ENCODE measurements at regions not wholly inside any gene's neighbourhood (a gene's known extent, or its start where the extent isn't known, plus 50 kb on each side); places are given as distances from the start of the nearest gene placed in this dataset.

DNA sequence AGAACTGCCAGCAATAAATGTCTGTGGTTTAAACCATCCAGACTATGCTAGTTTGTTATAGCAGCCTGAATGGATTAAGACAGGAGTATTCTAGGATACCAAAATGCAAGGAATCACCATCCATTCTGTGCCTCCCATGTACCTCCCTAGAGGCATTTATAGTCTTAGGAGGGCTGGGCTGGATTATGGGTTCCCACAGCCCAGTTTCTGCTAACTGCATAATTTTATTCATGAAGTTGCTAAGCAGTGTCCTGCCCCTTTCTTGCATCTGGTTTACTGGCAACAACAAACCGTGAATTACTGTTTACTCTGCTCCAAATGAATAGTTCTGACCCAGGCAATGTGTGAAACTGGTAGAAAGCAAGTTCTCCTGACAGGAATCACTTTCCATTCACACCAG, 67.1 kb upstream of the PRKX start:
- no peaks in the 10 kb centered on the region for H3K4me1 Mint-ChIP-seq (ENCODE audit: low read depth, unreplicated experiment)
- no TSS peak for BruUV-seq (replicated peaks)
- H3K4me1 ChIP-seq, result no peaks in the 10 kb centered on the region
- intact Hi-C loops (cut with micrococcal nuclease; ENCODE audit: unreplicated experiment), result no loop called here
- DNase-seq, result no peak
- H3K27me3 ChIP-seq (replicated peaks; ENCODE audit: control insufficient read depth, insufficient read depth, low read length), result no peaks in the 10 kb centered on the region
- ChIA-PET POLR2A (no interaction called here), CTCF (no interaction called here)
- no peaks in the 10 kb centered on the region for H3K27me3 Mint-ChIP-seq (ENCODE audit: insufficient read depth, unreplicated experiment)
- H3K4me3 ChIP-seq (ENCODE audit: low read depth, low read length), result no peak overlapping the region
- H3K36me3 Mint-ChIP-seq (ENCODE audit: insufficient read depth, unreplicated experiment), result no peaks in the 10 kb centered on the region
- TF ChIP-seq, protein P1, sequence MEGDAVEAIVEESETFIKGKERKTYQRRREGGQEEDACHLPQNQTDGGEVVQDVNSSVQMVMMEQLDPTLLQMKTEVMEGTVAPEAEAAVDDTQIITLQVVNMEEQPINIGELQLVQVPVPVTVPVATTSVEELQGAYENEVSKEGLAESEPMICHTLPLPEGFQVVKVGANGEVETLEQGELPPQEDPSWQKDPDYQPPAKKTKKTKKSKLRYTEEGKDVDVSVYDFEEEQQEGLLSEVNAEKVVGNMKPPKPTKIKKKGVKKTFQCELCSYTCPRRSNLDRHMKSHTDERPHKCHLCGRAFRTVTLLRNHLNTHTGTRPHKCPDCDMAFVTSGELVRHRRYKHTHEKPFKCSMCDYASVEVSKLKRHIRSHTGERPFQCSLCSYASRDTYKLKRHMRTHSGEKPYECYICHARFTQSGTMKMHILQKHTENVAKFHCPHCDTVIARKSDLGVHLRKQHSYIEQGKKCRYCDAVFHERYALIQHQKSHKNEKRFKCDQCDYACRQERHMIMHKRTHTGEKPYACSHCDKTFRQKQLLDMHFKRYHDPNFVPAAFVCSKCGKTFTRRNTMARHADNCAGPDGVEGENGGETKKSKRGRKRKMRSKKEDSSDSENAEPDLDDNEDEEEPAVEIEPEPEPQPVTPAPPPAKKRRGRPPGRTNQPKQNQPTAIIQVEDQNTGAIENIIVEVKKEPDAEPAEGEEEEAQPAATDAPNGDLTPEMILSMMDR (IDR thresholded peaks at IDR 0.05; ENCODE audit: insufficient read depth in 1 of 2, low read depth in 1 of 2, low read length in 1 of 2, severe bottlenecking in 1 of 2, unreplicated experiment in 1 of 2), result no peak
- no peak overlapping the region for H3K27ac Mint-ChIP-seq (ENCODE audit: unreplicated experiment)
- no peak overlapping the region for H3K4me3 Mint-ChIP-seq (ENCODE audit: unreplicated experiment)
- H3K9me3 ChIP-seq, result no peaks in the 10 kb centered on the region
- no peaks in the 10 kb centered on the region for H3K36me3 ChIP-seq (ENCODE audit: control insufficient read depth, insufficient read depth, low read length)
- H3K9me3 Mint-ChIP-seq (ENCODE audit: unreplicated experiment), result no peaks in the 10 kb centered on the region

DNA sequence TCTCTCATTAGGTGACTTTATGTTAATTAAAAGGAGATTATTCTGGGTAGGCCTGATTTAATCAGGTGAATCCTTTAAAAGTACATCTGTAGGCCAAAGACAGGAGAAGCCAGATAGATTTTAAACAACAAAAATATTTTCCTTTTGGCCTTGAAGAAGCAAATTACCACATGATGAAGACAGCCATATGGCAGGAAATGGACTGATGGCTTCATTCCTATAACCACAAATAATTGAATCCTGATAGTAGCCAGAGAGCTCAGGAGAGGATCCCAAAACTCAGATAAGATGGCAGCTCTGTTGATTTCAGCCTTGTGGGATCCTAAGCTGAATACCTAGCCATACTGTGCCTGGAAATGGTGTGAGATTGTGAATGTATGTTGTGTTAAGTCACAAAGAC, 66.1 kb upstream of the PRKX start:
- Mint-ChIP-seq H3K4me1 (ENCODE audit: low read depth, unreplicated experiment) (no peaks in the 10 kb centered on the region), H3K27ac (ENCODE audit: unreplicated experiment) (no peak overlapping the region), H3K9me3 (ENCODE audit: unreplicated experiment) (no peaks in the 10 kb centered on the region), H3K36me3 (ENCODE audit: insufficient read depth, unreplicated experiment) (no peaks in the 10 kb centered on the region), H3K4me3 (ENCODE audit: unreplicated experiment) (no peak overlapping the region), H3K27me3 (ENCODE audit: insufficient read depth, unreplicated experiment) (no peaks in the 10 kb centered on the region)
- no peaks in the 10 kb centered on the region for H3K9me3 ChIP-seq
- H3K27me3 ChIP-seq (replicated peaks; ENCODE audit: control insufficient read depth, insufficient read depth, low read length), result no peaks in the 10 kb centered on the region
- no peak for DNase-seq
- no peaks in the 10 kb centered on the region for H3K36me3 ChIP-seq (ENCODE audit: control insufficient read depth, insufficient read depth, low read length)
- TF ChIP-seq, protein P1 (IDR thresholded peaks at IDR 0.05; ENCODE audit: insufficient read depth in 1 of 2, low read depth in 1 of 2, low read length in 1 of 2, severe bottlenecking in 1 of 2, unreplicated experiment in 1 of 2), result no peak
- ChIA-PET CTCF (no interaction called here), POLR2A (no interaction called here)
- no TSS peak for BruUV-seq (replicated peaks)
- H3K4me3 ChIP-seq (ENCODE audit: low read depth, low read length), result no peak overlapping the region
- intact Hi-C loops (cut with micrococcal nuclease; ENCODE audit: unreplicated experiment), result no loop called here
- no peaks in the 10 kb centered on the region for H3K4me1 ChIP-seq

DNA sequence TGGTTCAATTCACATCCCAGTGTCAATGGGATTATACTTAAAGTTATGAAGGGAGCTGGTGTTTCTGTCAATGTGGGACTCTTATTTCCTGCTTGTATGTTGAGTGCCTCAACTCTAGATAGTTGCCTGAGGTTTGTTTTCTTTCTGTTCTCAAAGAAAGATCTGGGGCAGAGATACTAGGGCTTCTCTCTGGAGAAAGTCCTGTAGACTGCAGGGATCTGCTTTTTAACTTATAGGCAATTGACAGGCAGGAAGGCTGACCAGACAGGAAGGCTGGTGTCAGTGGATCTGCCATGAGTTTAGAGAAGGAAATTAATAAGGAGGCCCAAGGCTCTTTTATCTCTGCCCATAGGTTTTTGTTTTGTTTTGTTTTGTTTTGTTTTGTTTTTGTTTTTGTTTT, 64.0 kb upstream of the PRKX start:
- no peak overlapping the region for H3K4me3 Mint-ChIP-seq (ENCODE audit: unreplicated experiment)
- no peak for DNase-seq
- no peaks in the 10 kb centered on the region for H3K27me3 ChIP-seq (replicated peaks; ENCODE audit: control insufficient read depth, insufficient read depth, low read length)
- ChIA-PET POLR2A (no interaction called here), CTCF (no interaction called here)
- peaks cover 2% of the 10 kb centered on the region for H3K27me3 Mint-ChIP-seq (ENCODE audit: insufficient read depth, unreplicated experiment)
- H3K4me1 Mint-ChIP-seq (ENCODE audit: low read depth, unreplicated experiment), result no peaks in the 10 kb centered on the region
- intact Hi-C loops (cut with micrococcal nuclease; ENCODE audit: unreplicated experiment), result no loop called here
- no peak overlapping the region for H3K27ac Mint-ChIP-seq (ENCODE audit: unreplicated experiment)
- no peaks in the 10 kb centered on the region for H3K9me3 Mint-ChIP-seq (ENCODE audit: unreplicated experiment)
- H3K9me3 ChIP-seq, result no peaks in the 10 kb centered on the region
- no peaks in the 10 kb centered on the region for H3K36me3 Mint-ChIP-seq (ENCODE audit: insufficient read depth, unreplicated experiment)
- no TSS peak for BruUV-seq (replicated peaks)
- no peaks in the 10 kb centered on the region for H3K4me1 ChIP-seq
- no peaks in the 10 kb centered on the region for H3K36me3 ChIP-seq (ENCODE audit: control insufficient read depth, insufficient read depth, low read length)
- TF ChIP-seq, protein P1 (IDR thresholded peaks at IDR 0.05; ENCODE audit: insufficient read depth in 1 of 2, low read depth in 1 of 2, low read length in 1 of 2, severe bottlenecking in 1 of 2, unreplicated experiment in 1 of 2), result no peak
- H3K4me3 ChIP-seq (ENCODE audit: low read depth, low read length), result no peak overlapping the region
